Tongue (tissue), 1 donor: ENCODE measurements at regions not wholly inside any gene's neighbourhood (a gene's known extent, or its start where the extent isn't known, plus 50 kb on each side); places are given as distances from the start of the nearest gene placed in this dataset.
"Not testable (repeated sequence)": the region's sequence is repeated elsewhere in the genome, so short reads cannot be mapped to it uniquely, and the experiment has no call there.

Experiments
- DNase-seq: peaks from one replicate; pipeline ENCODE4 v3.0.0-alpha.2; 2015

- no peak for DNase-seq
These were observed 1362.0 kb downstream of the CDH8 start for GRCh38 chr16:60674241-60674640.

GRCh38 chr16:60655514-60656153, 1380.6 kb downstream of the CDH8 start:
- DNase-seq = no peak

- DNase-seq = no peak
These were observed 1384.9 kb downstream of the CDH8 start for GRCh38 chr16:60651346-60651745.

GRCh38 chr16:60648290-60648689, 1387.9 kb downstream of the CDH8 start:
- no peak for DNase-seq

GRCh38 chr16:60647388-60647787, 1388.8 kb downstream of the CDH8 start:
- DNase-seq = not testable (repeated sequence)

- no peak for DNase-seq
These were observed 1389.6 kb downstream of the CDH8 start for GRCh38 chr16:60646631-60647030.

GRCh38 chr16:60645541-60645940, 1390.7 kb downstream of the CDH8 start:
- DNase-seq = no peak

- no peak for DNase-seq
These were observed 1393.3 kb downstream of the CDH8 start for GRCh38 chr16:60642956-60643355.

- DNase-seq = no peak
These were observed 1395.1 kb downstream of the CDH8 start for GRCh38 chr16:60641067-60641665.

- DNase-seq = no peak
These were observed 1396.2 kb downstream of the CDH8 start for GRCh38 chr16:60640038-60640437.

- not testable (repeated sequence) for DNase-seq
These were observed 1399.6 kb downstream of the CDH8 start for GRCh38 chr16:60636636-60637035.

- peak; percentile 5 for DNase-seq
These were observed 1400.1 kb downstream of the CDH8 start for GRCh38 chr16:60636117-60636516.

GRCh38 chr16:60635548-60635947, 1400.7 kb downstream of the CDH8 start:
- no peak for DNase-seq

GRCh38 chr16:60611844-60612243, 1424.4 kb downstream of the CDH8 start:
- DNase-seq = no peak

- no peak for DNase-seq
These were observed 1427.3 kb downstream of the CDH8 start for GRCh38 chr16:60608971-60609370.

GRCh38 chr16:60605652-60606051, 1430.6 kb downstream of the CDH8 start:
- DNase-seq = not testable (repeated sequence)

- DNase-seq = no peak
These were observed 1431.1 kb downstream of the CDH8 start for GRCh38 chr16:60605176-60605575.

- no peak for DNase-seq
These were observed 1449.7 kb downstream of the CDH8 start for GRCh38 chr16:60586493-60586892.

- DNase-seq = no peak
These were observed 1453.7 kb downstream of the CDH8 start for GRCh38 chr16:60582528-60582927.

GRCh38 chr16:60566901-60567300, 1469.3 kb downstream of the CDH8 start:
- DNase-seq = no peak

- no peak for DNase-seq
These were observed 1471.7 kb downstream of the CDH8 start for GRCh38 chr16:60564588-60564987.

GRCh38 chr16:60563166-60563565, 1473.1 kb downstream of the CDH8 start:
- no peak for DNase-seq

GRCh38 chr16:60558936-60559335, 1477.3 kb downstream of the CDH8 start:
- no peak for DNase-seq

- DNase-seq = no peak
These were observed 1483.0 kb downstream of the CDH8 start for GRCh38 chr16:60553090-60553757.
